Panc1 (cell line): ENCODE measurements at regions not wholly inside any gene's neighbourhood (a gene's known extent, or its start where the extent isn't known, plus 50 kb on each side); places are given as distances from the start of the nearest gene placed in this dataset.

Experiments
- ATAC-seq: fragments of 200-7000 bp; cut with Tn5 transposase; 2 replicates; pipeline ENCODE4 v1.9.1; 2020; ENCODE audit warnings: mild to moderate bottlenecking, moderate library complexity
- BruUV-seq: library from RNA; stranded (reverse); fragments of 400-500 nt; replicated peaks from 2 replicates; lab custom pipeline; 2021; lab: Mats Ljungman, UMichigan
- CTCF ChIA-PET: fragments of 300-600 bp; sonication (Branson Sonifier 250); formaldehyde crosslinking; loops from one replicate; lab custom pipeline; 2022; ENCODE audit warnings: antibody characterized with exemption; lab: Charles Lee
- POLR2A ChIA-PET: fragments of 300-600 bp; sonication (Branson Sonifier 250); formaldehyde crosslinking; loops from one replicate; lab custom pipeline; 2022; ENCODE audit warnings: antibody characterized with exemption; lab: Charles Lee
- DNase-seq: peaks from one replicate; pipeline ENCODE4 v3.0.0-alpha.2; 2010; ENCODE audit warnings: low read depth, low spot score
- H3K27ac ChIP-seq: 2 replicates; pipeline ENCODE4 v1.5.1; 2011; ENCODE audit warnings: mild to moderate bottlenecking, low read length, inconsistent platforms
- H3K27me3 ChIP-seq: fragments of 200-500 bp; sonication (Bioruptor generic); 2 replicates; pipeline ENCODE4 v1.6.0; 2014; ENCODE audit warnings: low read length, inconsistent platforms; ENCODE audit not compliant: control insufficient read depth, insufficient read depth
- H3K36me3 ChIP-seq: fragments of 200-500 bp; sonication (Bioruptor generic); 2 replicates; pipeline ENCODE4 v1.5.1; 2014; ENCODE audit warnings: inconsistent platforms, mild to moderate bottlenecking, low read length, moderate library complexity; ENCODE audit not compliant: control insufficient read depth, insufficient read depth
- H3K4me1 ChIP-seq: 2 replicates; pipeline ENCODE4 v1.5.1; 2011; ENCODE audit warnings: inconsistent platforms, mild to moderate bottlenecking, low read length, moderate library complexity; ENCODE audit not compliant: control insufficient read depth, insufficient read depth
- H3K4me3 ChIP-seq, 2 experiments: 2 replicates each; pipeline ENCODE4 v1.5.1; 2011 to 2012; ENCODE audit warnings: low read depth in 2 of 2, low read length in 2 of 2, mild to moderate bottlenecking in 2 of 2, inconsistent platforms in 1 of 2, moderate library complexity in 1 of 2
- H3K9me3 ChIP-seq: fragments of 200-500 bp; sonication (Bioruptor generic); 2 replicates; pipeline ENCODE4 v1.5.1; 2014; ENCODE audit warnings: low read depth, mild to moderate bottlenecking, inconsistent platforms, low read length, moderate library complexity; ENCODE audit not compliant: control insufficient read depth, insufficient read depth
- CTCF ChIP-seq: fragments of 450-650 bp; IDR thresholded peaks from 2 replicates; pipeline ENCODE4 v1.5.1; 2017; ENCODE audit warnings: mild to moderate bottlenecking
- POLR2AphosphoS5 ChIP-seq: IDR thresholded peaks from 2 replicates; pipeline ENCODE4 v1.6.1; 2012; ENCODE audit warnings: mild to moderate bottlenecking, low read depth, low read length, moderate library complexity
- REST ChIP-seq, 2 experiments: IDR thresholded peaks; 2 replicates each; pipeline ENCODE4 v1.6.1; 2011 to 2012; ENCODE audit warnings: low read depth in 2 of 2, control low read depth in 1 of 2, low read length in 1 of 2, mild to moderate bottlenecking in 1 of 2, moderate library complexity in 1 of 2; ENCODE audit not compliant: insufficient read depth in 1 of 2
- SIN3A ChIP-seq: IDR thresholded peaks from 2 replicates; pipeline ENCODE4 v1.6.1; 2012; ENCODE audit warnings: low read depth, mild to moderate bottlenecking, low read length, moderate library complexity, borderline replicate concordance; ENCODE audit not compliant: insufficient read depth
- TCF7L2 ChIP-seq: IDR thresholded peaks from 2 replicates; pipeline ENCODE4 v1.6.1; 2011; ENCODE audit warnings: mild to moderate bottlenecking, low read depth, low read length, inconsistent platforms
- in situ Hi-C: cut with HindIII; loops from 2 replicates; pipeline ENCODE4 v1.10.0; 2016; ENCODE audit warnings: low sequenced_read_pairs, low pct_unique_long_range_greater_than_20kb
- intact Hi-C: fragments of 100-400 bp; cut with micrococcal nuclease; formaldehyde crosslinking; loops from one replicate; pipeline ENCODE4 v1.10.0; 2022; ENCODE audit not compliant: unreplicated experiment

- H3K27ac ChIP-seq: no peak overlapping the region
- TF ChIP-seq REST (IDR thresholded peaks at IDR 0.05; ENCODE audit: insufficient read depth in 1 of 2, low read depth in 2 of 2, low read length in 1 of 2) (no peak), CTCF (no peak), POLR2AphosphoS5 (no peak), SIN3A (no peak), TCF7L2 (no peak)
- in situ Hi-C loops (no loop called here), intact Hi-C loops (no loop called here)
- no peaks in the 10 kb centered on the region for H3K27me3 ChIP-seq
- H3K4me3 ChIP-seq: no peak overlapping the region
- ATAC-seq (no peak), DNase-seq (no peak)
- POLR2A ChIA-PET: no interaction called here
- no TSS peak for BruUV-seq
- no peaks in the 10 kb centered on the region for H3K36me3 ChIP-seq
- CTCF ChIA-PET: no interaction called here
- no peaks in the 10 kb centered on the region for H3K4me1 ChIP-seq
- no peaks in the 10 kb centered on the region for H3K9me3 ChIP-seq
Observed at GRCh38 chr21:16455978-16456377, 726.2 kb downstream of the USP25 start.

GRCh38 chr21:16457498-16457897 lies 727.7 kb downstream of the USP25 start:
- Histone ChIP-seq H3K4me1 (no peaks in the 10 kb centered on the region), H3K36me3 (no peaks in the 10 kb centered on the region), H3K27ac (no peak overlapping the region), H3K9me3 (no peaks in the 10 kb centered on the region), H3K27me3 (no peaks in the 10 kb centered on the region), H3K4me3 (no peak overlapping the region)
- no TSS peak for BruUV-seq
- TF ChIP-seq REST (IDR thresholded peaks at IDR 0.05; ENCODE audit: insufficient read depth in 1 of 2, low read depth in 2 of 2, low read length in 1 of 2) (no peak), TCF7L2 (no peak)
- no peak for DNase-seq
- in situ Hi-C loops: no loop called here
- ChIA-PET CTCF (no interaction called here), POLR2A (no interaction called here)
- intact Hi-C loops: no loop called here
- ATAC-seq: no peak
